ENCODE measurements at regions not wholly inside any gene's neighbourhood (a gene's known extent, or its start where the extent isn't known, plus 50 kb on each side); places are given as distances from the start of the nearest gene placed in this dataset.

DNA sequence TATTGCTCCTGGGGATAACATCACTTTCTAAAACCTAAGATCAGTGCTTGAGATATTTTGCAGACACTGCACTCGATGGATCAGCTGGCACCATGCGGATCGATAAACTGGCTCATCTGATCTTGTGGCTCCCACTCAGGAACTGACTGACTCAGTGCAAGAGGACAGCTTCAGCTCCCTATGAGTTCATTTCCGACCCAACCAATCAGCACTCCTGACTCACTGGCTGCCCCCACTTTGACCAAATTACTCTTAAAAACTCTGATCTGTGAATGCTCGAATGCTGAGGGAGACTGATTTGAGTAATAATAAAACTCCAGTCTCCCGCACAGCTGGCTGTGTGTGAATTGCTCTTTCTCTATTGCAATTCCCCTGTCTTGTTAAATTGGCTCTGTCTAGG, 110.1 kb downstream of the ANAPC4 start:
- TF ChIP-seq, protein P1, sequence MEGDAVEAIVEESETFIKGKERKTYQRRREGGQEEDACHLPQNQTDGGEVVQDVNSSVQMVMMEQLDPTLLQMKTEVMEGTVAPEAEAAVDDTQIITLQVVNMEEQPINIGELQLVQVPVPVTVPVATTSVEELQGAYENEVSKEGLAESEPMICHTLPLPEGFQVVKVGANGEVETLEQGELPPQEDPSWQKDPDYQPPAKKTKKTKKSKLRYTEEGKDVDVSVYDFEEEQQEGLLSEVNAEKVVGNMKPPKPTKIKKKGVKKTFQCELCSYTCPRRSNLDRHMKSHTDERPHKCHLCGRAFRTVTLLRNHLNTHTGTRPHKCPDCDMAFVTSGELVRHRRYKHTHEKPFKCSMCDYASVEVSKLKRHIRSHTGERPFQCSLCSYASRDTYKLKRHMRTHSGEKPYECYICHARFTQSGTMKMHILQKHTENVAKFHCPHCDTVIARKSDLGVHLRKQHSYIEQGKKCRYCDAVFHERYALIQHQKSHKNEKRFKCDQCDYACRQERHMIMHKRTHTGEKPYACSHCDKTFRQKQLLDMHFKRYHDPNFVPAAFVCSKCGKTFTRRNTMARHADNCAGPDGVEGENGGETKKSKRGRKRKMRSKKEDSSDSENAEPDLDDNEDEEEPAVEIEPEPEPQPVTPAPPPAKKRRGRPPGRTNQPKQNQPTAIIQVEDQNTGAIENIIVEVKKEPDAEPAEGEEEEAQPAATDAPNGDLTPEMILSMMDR (optimal IDR thresholded peaks at IDR 0.05 in 1 of 3, IDR thresholded peaks at IDR 0.05 in 1 of 3, conservative IDR thresholded peaks at IDR 0.05 in 1 of 3; ENCODE audit: extremely low read depth in 1 of 3, insufficient read depth in 2 of 3, low read length in 3 of 3) = no peak
- TF ChIP-seq EZH2 (IDR thresholded peaks at IDR 0.05; ENCODE audit: low read length) = no peak
